ENCODE measurements at regions not wholly inside any gene's neighbourhood (a gene's known extent, or its start where the extent isn't known, plus 50 kb on each side); places are given as distances from the start of the nearest gene placed in this dataset.
A peak's percentile ranks its signal among the peaks of the same experiment; 100 is the strongest.

DNA sequence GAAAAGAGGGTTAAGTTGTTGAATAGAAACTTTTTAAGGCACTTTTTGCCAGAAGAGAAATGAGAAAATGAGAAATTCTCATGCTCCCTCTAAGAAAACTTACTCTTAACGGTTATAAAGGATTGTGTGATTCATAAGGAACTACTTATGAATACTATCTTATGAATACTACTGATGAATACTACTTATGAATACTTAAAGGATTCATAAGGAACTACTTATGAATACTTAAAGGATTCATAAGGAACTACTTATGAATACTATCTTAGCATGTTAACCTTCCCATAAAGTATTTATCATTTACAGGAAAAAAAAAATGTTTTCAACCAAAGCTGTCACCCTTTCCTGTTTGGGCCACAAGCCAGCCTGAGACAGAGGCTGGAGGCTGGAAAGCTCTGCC lies 53.1 kb upstream of the UCN3 start:
- TF ChIP-seq, protein P1, sequence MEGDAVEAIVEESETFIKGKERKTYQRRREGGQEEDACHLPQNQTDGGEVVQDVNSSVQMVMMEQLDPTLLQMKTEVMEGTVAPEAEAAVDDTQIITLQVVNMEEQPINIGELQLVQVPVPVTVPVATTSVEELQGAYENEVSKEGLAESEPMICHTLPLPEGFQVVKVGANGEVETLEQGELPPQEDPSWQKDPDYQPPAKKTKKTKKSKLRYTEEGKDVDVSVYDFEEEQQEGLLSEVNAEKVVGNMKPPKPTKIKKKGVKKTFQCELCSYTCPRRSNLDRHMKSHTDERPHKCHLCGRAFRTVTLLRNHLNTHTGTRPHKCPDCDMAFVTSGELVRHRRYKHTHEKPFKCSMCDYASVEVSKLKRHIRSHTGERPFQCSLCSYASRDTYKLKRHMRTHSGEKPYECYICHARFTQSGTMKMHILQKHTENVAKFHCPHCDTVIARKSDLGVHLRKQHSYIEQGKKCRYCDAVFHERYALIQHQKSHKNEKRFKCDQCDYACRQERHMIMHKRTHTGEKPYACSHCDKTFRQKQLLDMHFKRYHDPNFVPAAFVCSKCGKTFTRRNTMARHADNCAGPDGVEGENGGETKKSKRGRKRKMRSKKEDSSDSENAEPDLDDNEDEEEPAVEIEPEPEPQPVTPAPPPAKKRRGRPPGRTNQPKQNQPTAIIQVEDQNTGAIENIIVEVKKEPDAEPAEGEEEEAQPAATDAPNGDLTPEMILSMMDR (conservative IDR thresholded peaks at IDR 0.05), result no peak
- H3K27ac ChIP-seq, result no peak overlapping the region

DNA sequence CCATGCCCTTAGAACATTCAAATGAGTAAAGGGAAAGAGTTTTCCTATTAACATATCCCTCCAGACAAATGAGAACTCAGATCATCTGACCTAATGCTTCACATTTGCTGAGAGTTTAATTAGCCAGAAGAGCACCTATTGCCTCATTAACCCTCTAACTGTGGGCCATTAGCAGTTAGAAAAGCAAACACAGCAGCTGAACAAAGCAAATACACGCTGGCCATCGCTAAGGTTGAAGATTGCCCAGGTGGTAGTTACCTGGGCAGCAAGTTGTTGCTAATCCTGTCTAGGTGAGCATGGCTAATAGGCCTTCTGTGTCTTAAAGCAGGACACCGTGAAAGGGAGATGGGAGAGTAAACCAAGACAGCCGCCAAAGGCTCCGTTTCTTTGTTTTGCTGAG lies 49.9 kb upstream of the UCN3 start:
- TF ChIP-seq, protein P1 (conservative IDR thresholded peaks at IDR 0.05), result no peak
- H3K27ac ChIP-seq, result peak overlapping the region; percentile 68
